ENCODE measurements at regions not wholly inside any gene's neighbourhood (a gene's known extent, or its start where the extent isn't known, plus 50 kb on each side); places are given as distances from the start of the nearest gene placed in this dataset.
A peak's percentile ranks its signal among the peaks of the same experiment; 100 is the strongest.

GRCh38 chr7:84512055-84512454 is 317.5 kb upstream of the SEMA3A start:
- no peak for DNase-seq
- Mint-ChIP-seq H3K27ac (no peak overlapping the region), H3K36me3 (ENCODE audit: low read depth) (no peaks in the 10 kb centered on the region), H3K4me3 (no peak overlapping the region), H3K9me3 (no peaks in the 10 kb centered on the region), H3K27me3 (ENCODE audit: insufficient read depth) (peaks cover 2% of the 10 kb centered on the region; the same call in 1 of the 2 replicates), H3K4me1 (ENCODE audit: low read depth) (peaks cover 35% of the 10 kb centered on the region)
- TF ChIP-seq CTCF (IDR thresholded peaks at IDR 0.05), result no peak

- no peak for TF ChIP-seq CTCF (IDR thresholded peaks at IDR 0.05)
- peak overlapping the region; percentile 18 for H3K4me3 Mint-ChIP-seq
- peaks cover 2% of the 10 kb centered on the region; the same call in 1 of the 2 replicates for H3K27me3 Mint-ChIP-seq (ENCODE audit: insufficient read depth)
- no peaks in the 10 kb centered on the region for H3K9me3 Mint-ChIP-seq
- peak overlapping the region; percentile 84 for H3K27ac Mint-ChIP-seq
- H3K4me1 Mint-ChIP-seq (ENCODE audit: low read depth), result peaks cover 50% of the 10 kb centered on the region
- peak; percentile 67 for DNase-seq
- H3K36me3 Mint-ChIP-seq (ENCODE audit: low read depth), result no peaks in the 10 kb centered on the region
These were observed 315.9 kb upstream of the SEMA3A start for GRCh38 chr7:84510505-84510904.

GRCh38 chr7:84509522-84509921 is 314.9 kb upstream of the SEMA3A start:
- DNase-seq, result no peak

GRCh38 chr7:84508606-84509005 is 314.0 kb upstream of the SEMA3A start:
- Mint-ChIP-seq H3K36me3 (ENCODE audit: low read depth) (no peaks in the 10 kb centered on the region), H3K9me3 (no peaks in the 10 kb centered on the region), H3K27me3 (ENCODE audit: insufficient read depth) (peaks cover 2% of the 10 kb centered on the region; the same call in 1 of the 2 replicates), H3K4me3 (no peak overlapping the region), H3K4me1 (ENCODE audit: low read depth) (peaks cover 60% of the 10 kb centered on the region), H3K27ac (no peak overlapping the region; the same call in 1 of the 2 replicates)
- no peak for TF ChIP-seq CTCF (IDR thresholded peaks at IDR 0.05)
- no peak for DNase-seq

More at GRCh38 chr7:84509522-84509921, 314.9 kb upstream of the SEMA3A start:
- H3K4me3 Mint-ChIP-seq, result no peak overlapping the region
- H3K27me3 Mint-ChIP-seq (ENCODE audit: insufficient read depth), result peaks cover 2% of the 10 kb centered on the region; the same call in 1 of the 2 replicates
- TF ChIP-seq CTCF (IDR thresholded peaks at IDR 0.05), result no peak
- H3K36me3 Mint-ChIP-seq (ENCODE audit: low read depth), result no peaks in the 10 kb centered on the region
- H3K4me1 Mint-ChIP-seq (ENCODE audit: low read depth), result peaks cover 60% of the 10 kb centered on the region
- no peaks in the 10 kb centered on the region for H3K9me3 Mint-ChIP-seq
- H3K27ac Mint-ChIP-seq, result peak overlapping the region; percentile 84

- no peak for DNase-seq
- peaks cover 60% of the 10 kb centered on the region for H3K4me1 Mint-ChIP-seq (ENCODE audit: low read depth)
- no peaks in the 10 kb centered on the region for H3K9me3 Mint-ChIP-seq
- no peak overlapping the region for H3K27ac Mint-ChIP-seq
- H3K36me3 Mint-ChIP-seq (ENCODE audit: low read depth), result no peaks in the 10 kb centered on the region
- no peak for TF ChIP-seq CTCF (IDR thresholded peaks at IDR 0.05)
- no peak overlapping the region for H3K4me3 Mint-ChIP-seq
- peaks cover 2% of the 10 kb centered on the region; the same call in 1 of the 2 replicates for H3K27me3 Mint-ChIP-seq (ENCODE audit: insufficient read depth)
These were observed 312.9 kb upstream of the SEMA3A start for GRCh38 chr7:84507529-84507928.

- peak overlapping the region; percentile 7; the same call in 1 of the 2 replicates for H3K27ac Mint-ChIP-seq
- DNase-seq, result peak; percentile 50
- H3K36me3 Mint-ChIP-seq (ENCODE audit: low read depth), result no peaks in the 10 kb centered on the region
- peaks cover 60% of the 10 kb centered on the region for H3K4me1 Mint-ChIP-seq (ENCODE audit: low read depth)
- H3K4me3 Mint-ChIP-seq, result no peak overlapping the region
- H3K27me3 Mint-ChIP-seq (ENCODE audit: insufficient read depth), result peaks cover 2% of the 10 kb centered on the region; the same call in 1 of the 2 replicates
- H3K9me3 Mint-ChIP-seq, result no peaks in the 10 kb centered on the region
- no peak for TF ChIP-seq CTCF (IDR thresholded peaks at IDR 0.05)
These were observed 311.6 kb upstream of the SEMA3A start for GRCh38 chr7:84506151-84506550.

Measured in HFFc6 (cell line).